ENCODE measurements at regions not wholly inside any gene's neighbourhood (a gene's known extent, or its start where the extent isn't known, plus 50 kb on each side); places are given as distances from the start of the nearest gene placed in this dataset.

GRCh38 chr9:107756091-107756490, 266.5 kb upstream of the KLF4 start:
- DNase-seq: no peak

GRCh38 chr9:107755246-107755645, 265.7 kb upstream of the KLF4 start:
- DNase-seq: no peak

GRCh38 chr9:107751567-107752210, 262.1 kb upstream of the KLF4 start:
- DNase-seq: no peak

GRCh38 chr9:107750741-107751566, 261.4 kb upstream of the KLF4 start:
- no peak for DNase-seq

- DNase-seq: peak; percentile 19
Observed at GRCh38 chr9:107749787-107750444, 260.3 kb upstream of the KLF4 start.

GRCh38 chr9:107744873-107745272, 255.3 kb upstream of the KLF4 start:
- DNase-seq: no peak

GRCh38 chr9:107742531-107743309, 253.2 kb upstream of the KLF4 start:
- no peak for DNase-seq

GRCh38 chr9:107740088-107740980, 250.8 kb upstream of the KLF4 start:
- no peak for DNase-seq

- no peak for DNase-seq
Observed at GRCh38 chr9:107739601-107740082, 250.1 kb upstream of the KLF4 start.

- no peak for DNase-seq
Observed at GRCh38 chr9:107738789-107739188, 249.2 kb upstream of the KLF4 start.

- DNase-seq: peak; percentile 18
Observed at GRCh38 chr9:107737987-107738743, 248.6 kb upstream of the KLF4 start.

GRCh38 chr9:107737610-107737986, 248.0 kb upstream of the KLF4 start:
- DNase-seq: no peak

- DNase-seq: no peak
Observed at GRCh38 chr9:107735821-107736220, 246.3 kb upstream of the KLF4 start.

GRCh38 chr9:107734256-107735013, 244.9 kb upstream of the KLF4 start:
- no peak for DNase-seq

GRCh38 chr9:107733523-107733894, 243.9 kb upstream of the KLF4 start:
- DNase-seq: no peak

- peak; percentile 7 for DNase-seq
Observed at GRCh38 chr9:107732781-107733522, 243.4 kb upstream of the KLF4 start.

GRCh38 chr9:107731115-107731762, 241.7 kb upstream of the KLF4 start:
- no peak for DNase-seq

- no peak for DNase-seq
Observed at GRCh38 chr9:107730666-107731065, 241.1 kb upstream of the KLF4 start.
